Loucy (cell line): ENCODE measurements at regions not wholly inside any gene's neighbourhood (a gene's known extent, or its start where the extent isn't known, plus 50 kb on each side); places are given as distances from the start of the nearest gene placed in this dataset.

ENCODE experiments used
- EZH2phosphoT487 ChIP-seq: fragments of 200-600 bp; IDR thresholded peaks from 2 replicates; pipeline ENCODE4 v1.6.1; 2018; ENCODE audit warnings: antibody characterized with exemption, mild to moderate bottlenecking, moderate library complexity, borderline replicate concordance
- TF ChIP-seq, protein P1 (sequence below): fragments of 200-600 bp; sonication (generic); conservative IDR thresholded peaks from 2 replicates; pipeline ENCODE4 v1.5.1; 2014; ENCODE audit warnings: mild to moderate bottlenecking, antibody characterized with exemption, low read length

- TF ChIP-seq, protein P1, sequence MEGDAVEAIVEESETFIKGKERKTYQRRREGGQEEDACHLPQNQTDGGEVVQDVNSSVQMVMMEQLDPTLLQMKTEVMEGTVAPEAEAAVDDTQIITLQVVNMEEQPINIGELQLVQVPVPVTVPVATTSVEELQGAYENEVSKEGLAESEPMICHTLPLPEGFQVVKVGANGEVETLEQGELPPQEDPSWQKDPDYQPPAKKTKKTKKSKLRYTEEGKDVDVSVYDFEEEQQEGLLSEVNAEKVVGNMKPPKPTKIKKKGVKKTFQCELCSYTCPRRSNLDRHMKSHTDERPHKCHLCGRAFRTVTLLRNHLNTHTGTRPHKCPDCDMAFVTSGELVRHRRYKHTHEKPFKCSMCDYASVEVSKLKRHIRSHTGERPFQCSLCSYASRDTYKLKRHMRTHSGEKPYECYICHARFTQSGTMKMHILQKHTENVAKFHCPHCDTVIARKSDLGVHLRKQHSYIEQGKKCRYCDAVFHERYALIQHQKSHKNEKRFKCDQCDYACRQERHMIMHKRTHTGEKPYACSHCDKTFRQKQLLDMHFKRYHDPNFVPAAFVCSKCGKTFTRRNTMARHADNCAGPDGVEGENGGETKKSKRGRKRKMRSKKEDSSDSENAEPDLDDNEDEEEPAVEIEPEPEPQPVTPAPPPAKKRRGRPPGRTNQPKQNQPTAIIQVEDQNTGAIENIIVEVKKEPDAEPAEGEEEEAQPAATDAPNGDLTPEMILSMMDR: no peak
- TF ChIP-seq EZH2phosphoT487: no peak
Observed at GRCh38 chr11:92803391-92803790, 166.1 kb upstream of the MTNR1B start.
